ENCODE measurements at regions not wholly inside any gene's neighbourhood (a gene's known extent, or its start where the extent isn't known, plus 50 kb on each side); places are given as distances from the start of the nearest gene placed in this dataset.
"Not testable (repeated sequence)": the region's sequence is repeated elsewhere in the genome, so short reads cannot be mapped to it uniquely, and the experiment has no call there.

DNA sequence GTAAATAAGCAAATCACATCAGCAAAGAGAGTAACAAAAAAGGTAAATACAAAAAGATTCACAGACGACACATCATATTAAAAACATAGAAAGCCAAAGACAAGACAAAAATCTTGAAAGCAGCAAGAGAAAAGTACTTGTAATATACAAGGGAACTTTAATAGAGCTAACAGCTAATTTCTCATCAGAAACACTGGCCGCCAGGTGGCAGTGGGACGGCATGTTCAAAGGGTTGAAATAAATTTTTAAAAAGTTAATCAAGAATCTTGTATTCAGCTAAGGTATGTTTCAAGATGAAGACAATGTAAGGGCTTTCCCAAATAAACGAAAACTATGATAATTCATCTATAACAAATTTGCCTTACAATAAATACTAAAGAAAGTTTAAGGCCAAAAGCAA lies 358.1 kb downstream of the LRRIQ3 start:
- Mint-ChIP-seq H3K9me3 (ENCODE audit: insufficient read depth) (no peaks in the 10 kb centered on the region), H3K27ac (no peak overlapping the region), H3K4me3 (no peak overlapping the region), H3K4me1 (no peaks in the 10 kb centered on the region), H3K27me3 (no peaks in the 10 kb centered on the region)
- no peak overlapping the region for H3K27ac ChIP-seq (ENCODE audit: low read length in 2 of 2)
- no peak overlapping the region for H3K9ac ChIP-seq (ENCODE audit: low read length)
- H3K4me3 ChIP-seq (ENCODE audit: control extremely low read depth in 1 of 5, extremely low read depth in 1 of 5, insufficient read depth in 1 of 5, low read depth in 2 of 5, low read length in 4 of 5), result no peak overlapping the region
- whole genome bisulfite sequencing (ENCODE audit: insufficient coverage), result no CpG with 5 or more reads among the region's 4 CpGs
- no peaks in the 10 kb centered on the region for H3K9me3 ChIP-seq (ENCODE audit: control extremely low read depth in 1 of 3, control insufficient read depth in 2 of 3, insufficient read depth in 1 of 3, low read length in 2 of 3)
- ATAC-seq (ENCODE audit: low read depth) (no peak), DNase-seq (no peak)
- H3K79me2 ChIP-seq (ENCODE audit: control insufficient read depth, insufficient read depth, low read length), result no peaks in the 10 kb centered on the region
- H4K20me1 ChIP-seq (ENCODE audit: control insufficient read depth, insufficient read depth, low read length, poor library complexity, severe bottlenecking), result no peaks in the 10 kb centered on the region
- ChIA-PET CTCF (interaction anchor here (1.1 kb wide), 1 partner anchor 849 kb away, joined by 3 read pairs; no protein-coding TSS in a partner anchor), POLR2A (no interaction called here)
- intact Hi-C loops (cut with micrococcal nuclease), result no loop called here
- no peaks in the 10 kb centered on the region for H3K36me3 ChIP-seq (replicated peaks in 1 of 2; ENCODE audit: control extremely low read depth in 1 of 2, control insufficient read depth in 1 of 2, extremely low read depth in 1 of 2, insufficient read depth in 2 of 2, low read length in 1 of 2)
- H3K27me3 ChIP-seq (replicated peaks in 1 of 4; ENCODE audit: control extremely low read depth in 1 of 4, control insufficient read depth in 3 of 4, insufficient read depth in 4 of 4, low read length in 3 of 4), result no peaks in the 10 kb centered on the region
- H3K4me1 ChIP-seq (ENCODE audit: control insufficient read depth in 2 of 2, insufficient read depth in 2 of 2, low read length in 2 of 2), result no peaks in the 10 kb centered on the region
- no peak for TF ChIP-seq EZH2 (IDR thresholded peaks at IDR 0.05; ENCODE audit: borderline replicate concordance, insufficient read depth, low read depth, low read length, poor library complexity, severe bottlenecking)
- TF ChIP-seq, protein P1, sequence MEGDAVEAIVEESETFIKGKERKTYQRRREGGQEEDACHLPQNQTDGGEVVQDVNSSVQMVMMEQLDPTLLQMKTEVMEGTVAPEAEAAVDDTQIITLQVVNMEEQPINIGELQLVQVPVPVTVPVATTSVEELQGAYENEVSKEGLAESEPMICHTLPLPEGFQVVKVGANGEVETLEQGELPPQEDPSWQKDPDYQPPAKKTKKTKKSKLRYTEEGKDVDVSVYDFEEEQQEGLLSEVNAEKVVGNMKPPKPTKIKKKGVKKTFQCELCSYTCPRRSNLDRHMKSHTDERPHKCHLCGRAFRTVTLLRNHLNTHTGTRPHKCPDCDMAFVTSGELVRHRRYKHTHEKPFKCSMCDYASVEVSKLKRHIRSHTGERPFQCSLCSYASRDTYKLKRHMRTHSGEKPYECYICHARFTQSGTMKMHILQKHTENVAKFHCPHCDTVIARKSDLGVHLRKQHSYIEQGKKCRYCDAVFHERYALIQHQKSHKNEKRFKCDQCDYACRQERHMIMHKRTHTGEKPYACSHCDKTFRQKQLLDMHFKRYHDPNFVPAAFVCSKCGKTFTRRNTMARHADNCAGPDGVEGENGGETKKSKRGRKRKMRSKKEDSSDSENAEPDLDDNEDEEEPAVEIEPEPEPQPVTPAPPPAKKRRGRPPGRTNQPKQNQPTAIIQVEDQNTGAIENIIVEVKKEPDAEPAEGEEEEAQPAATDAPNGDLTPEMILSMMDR (IDR thresholded peaks at IDR 0.05), result no peak
- H3K4me2 ChIP-seq (replicated peaks; ENCODE audit: low read depth, low read length, poor library complexity, severe bottlenecking), result no peak overlapping the region
- no peak overlapping the region for H2AFZ ChIP-seq (ENCODE audit: insufficient read depth, low read depth, low read length, poor library complexity, severe bottlenecking)

- Mint-ChIP-seq H3K4me1 (no peaks in the 10 kb centered on the region), H3K27me3 (no peaks in the 10 kb centered on the region), H3K27ac (no peak overlapping the region), H3K4me3 (no peak overlapping the region), H3K9me3 (ENCODE audit: insufficient read depth) (no peaks in the 10 kb centered on the region)
- no peaks in the 10 kb centered on the region for H3K79me2 ChIP-seq (ENCODE audit: control insufficient read depth, insufficient read depth, low read length)
- H3K9me3 ChIP-seq (ENCODE audit: control extremely low read depth in 1 of 3, control insufficient read depth in 2 of 3, insufficient read depth in 1 of 3, low read length in 2 of 3), result no peaks in the 10 kb centered on the region
- no peak overlapping the region for H2AFZ ChIP-seq (ENCODE audit: insufficient read depth, low read depth, low read length, poor library complexity, severe bottlenecking)
- TF ChIP-seq EZH2 (IDR thresholded peaks at IDR 0.05; ENCODE audit: borderline replicate concordance, insufficient read depth, low read depth, low read length, poor library complexity, severe bottlenecking), result no peak
- TF ChIP-seq, protein P1 (IDR thresholded peaks at IDR 0.05), result no peak
- DNase-seq (no peak), ATAC-seq (ENCODE audit: low read depth) (no peak)
- no peak overlapping the region for H3K9ac ChIP-seq (ENCODE audit: low read length)
- CTCF ChIA-PET, result no interaction called here
- H3K27me3 ChIP-seq (replicated peaks in 1 of 4; ENCODE audit: control extremely low read depth in 1 of 4, control insufficient read depth in 3 of 4, insufficient read depth in 4 of 4, low read length in 3 of 4), result no peaks in the 10 kb centered on the region
- H3K4me1 ChIP-seq (ENCODE audit: control insufficient read depth in 2 of 2, insufficient read depth in 2 of 2, low read length in 2 of 2), result no peaks in the 10 kb centered on the region
- no peak overlapping the region for H3K4me3 ChIP-seq (ENCODE audit: control extremely low read depth in 1 of 5, extremely low read depth in 1 of 5, insufficient read depth in 1 of 5, low read depth in 2 of 5, low read length in 4 of 5)
- WGBS (ENCODE audit: insufficient coverage), result 100% methylated on average over 1 of the region's 5 CpGs
- H4K20me1 ChIP-seq (ENCODE audit: control insufficient read depth, insufficient read depth, low read length, poor library complexity, severe bottlenecking), result no peaks in the 10 kb centered on the region
- intact Hi-C loops (cut with micrococcal nuclease), result no loop called here
- no peak overlapping the region for H3K27ac ChIP-seq (ENCODE audit: low read length in 2 of 2)
- no peaks in the 10 kb centered on the region for H3K36me3 ChIP-seq (replicated peaks in 1 of 2; ENCODE audit: control extremely low read depth in 1 of 2, control insufficient read depth in 1 of 2, extremely low read depth in 1 of 2, insufficient read depth in 2 of 2, low read length in 1 of 2)
- H3K4me2 ChIP-seq (replicated peaks; ENCODE audit: low read depth, low read length, poor library complexity, severe bottlenecking), result no peak overlapping the region
- POLR2A ChIA-PET, result no interaction called here
Observed at GRCh38 chr1:73832276-73833181, 365.4 kb downstream of the LRRIQ3 start.

DNA sequence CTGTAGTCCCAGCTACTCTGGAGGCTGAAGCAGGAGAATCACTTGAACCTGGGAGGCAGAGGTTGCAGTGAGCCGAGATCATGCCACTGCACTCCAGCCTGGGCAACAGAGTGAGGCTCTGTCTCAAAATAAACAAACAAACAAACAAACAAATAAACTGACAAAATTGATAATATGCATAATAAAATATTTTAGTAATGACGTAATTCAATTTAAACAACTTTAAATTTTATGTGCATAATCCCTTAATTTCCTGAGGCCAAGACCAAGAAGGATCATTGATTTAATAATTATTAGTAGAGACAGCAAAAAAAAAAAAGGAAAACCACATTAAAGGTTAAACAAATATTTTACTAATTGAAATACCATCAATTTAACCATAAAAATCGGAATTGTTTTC lies 370.7 kb downstream of the LRRIQ3 start:
- H3K9me3 ChIP-seq (ENCODE audit: control extremely low read depth in 1 of 3, control insufficient read depth in 2 of 3, insufficient read depth in 1 of 3, low read length in 2 of 3); H4K20me1 ChIP-seq (ENCODE audit: control insufficient read depth, insufficient read depth, low read length, poor library complexity, severe bottlenecking); H3K4me3 ChIP-seq (ENCODE audit: control extremely low read depth in 1 of 5, extremely low read depth in 1 of 5, insufficient read depth in 1 of 5, low read depth in 2 of 5, low read length in 4 of 5); intact Hi-C loops (cut with micrococcal nuclease); H2AFZ ChIP-seq (ENCODE audit: insufficient read depth, low read depth, low read length, poor library complexity, severe bottlenecking); H3K27ac Mint-ChIP-seq; H3K27ac ChIP-seq (ENCODE audit: low read length in 2 of 2); POLR2A ChIA-PET; H3K79me2 ChIP-seq (ENCODE audit: control insufficient read depth, insufficient read depth, low read length); DNase-seq; H3K36me3 ChIP-seq (replicated peaks in 1 of 2; ENCODE audit: control extremely low read depth in 1 of 2, control insufficient read depth in 1 of 2, extremely low read depth in 1 of 2, insufficient read depth in 2 of 2, low read length in 1 of 2); H3K9me3 Mint-ChIP-seq (ENCODE audit: insufficient read depth); H3K27me3 ChIP-seq (replicated peaks in 1 of 4; ENCODE audit: control extremely low read depth in 1 of 4, control insufficient read depth in 3 of 4, insufficient read depth in 4 of 4, low read length in 3 of 4); H3K4me3 Mint-ChIP-seq; ATAC-seq (ENCODE audit: low read depth); H3K4me1 ChIP-seq (ENCODE audit: control insufficient read depth in 2 of 2, insufficient read depth in 2 of 2, low read length in 2 of 2); H3K4me2 ChIP-seq (replicated peaks; ENCODE audit: low read depth, low read length, poor library complexity, severe bottlenecking); H3K9ac ChIP-seq (ENCODE audit: low read length); CTCF ChIA-PET; H3K4me1 Mint-ChIP-seq; H3K27me3 Mint-ChIP-seq: not testable (repeated sequence)
- no CpG with 5 or more reads among the region's 3 CpGs for WGBS (ENCODE audit: insufficient coverage)

Measured in B cell (primary cell).